GM21447 (cell line): ENCODE measurements at regions not wholly inside any gene's neighbourhood (a gene's known extent, or its start where the extent isn't known, plus 50 kb on each side); places are given as distances from the start of the nearest gene placed in this dataset.

Experiments
- ATAC-seq: cut with Tn5 transposase; IDR thresholded peaks from one replicate; pipeline ENCODE4 v1.9.1; 2021; ENCODE audit not compliant: unreplicated experiment

GRCh38 chr4:31995943-31996901 lies 1276.1 kb downstream of the PCDH7 start:
- ATAC-seq: no peak

- ATAC-seq: no peak
These were observed 1278.6 kb downstream of the PCDH7 start for GRCh38 chr4:31998807-31999206.

- ATAC-seq: no peak
These were observed 1279.7 kb downstream of the PCDH7 start for GRCh38 chr4:31999848-32000247.

GRCh38 chr4:32000846-32001488 lies 1280.8 kb downstream of the PCDH7 start:
- ATAC-seq: no peak

GRCh38 chr4:32002037-32002747 lies 1282.0 kb downstream of the PCDH7 start:
- no peak for ATAC-seq

- ATAC-seq: no peak
These were observed 1283.4 kb downstream of the PCDH7 start for GRCh38 chr4:32003548-32003947.

- no peak for ATAC-seq
These were observed 1290.1 kb downstream of the PCDH7 start for GRCh38 chr4:32010221-32010620.

GRCh38 chr4:32022071-32022470 lies 1301.9 kb downstream of the PCDH7 start:
- no peak for ATAC-seq

- no peak for ATAC-seq
These were observed 1305.8 kb downstream of the PCDH7 start for GRCh38 chr4:32025851-32026459.

GRCh38 chr4:32030406-32030805 lies 1310.2 kb downstream of the PCDH7 start:
- no peak for ATAC-seq

- ATAC-seq: no peak
These were observed 1310.9 kb downstream of the PCDH7 start for GRCh38 chr4:32031026-32031425.

- ATAC-seq: no peak
These were observed 1312.0 kb downstream of the PCDH7 start for GRCh38 chr4:32032136-32032672.

GRCh38 chr4:32037399-32037798 lies 1317.2 kb downstream of the PCDH7 start:
- ATAC-seq: no peak

GRCh38 chr4:32042486-32043247 lies 1322.5 kb downstream of the PCDH7 start:
- ATAC-seq: no peak

GRCh38 chr4:32043248-32043633 lies 1323.1 kb downstream of the PCDH7 start:
- no peak for ATAC-seq

- no peak for ATAC-seq
These were observed 1341.7 kb downstream of the PCDH7 start for GRCh38 chr4:32061916-32062315.

GRCh38 chr4:32073542-32073941 lies 1353.4 kb downstream of the PCDH7 start:
- no peak for ATAC-seq

GRCh38 chr4:32087211-32087610 lies 1367.0 kb downstream of the PCDH7 start:
- no peak for ATAC-seq

- ATAC-seq: no peak
These were observed 1374.8 kb downstream of the PCDH7 start for GRCh38 chr4:32094987-32095386.

- ATAC-seq: no peak
These were observed 1382.7 kb downstream of the PCDH7 start for GRCh38 chr4:32102896-32103295.
